K562 (cell line): ENCODE measurements at regions not wholly inside any gene's neighbourhood (a gene's known extent, or its start where the extent isn't known, plus 50 kb on each side); places are given as distances from the start of the nearest gene placed in this dataset.

Experiments used
- CBX3 ChIP-seq, 2 experiments: IDR thresholded peaks; 1 replicate in 1 of 2; 2 replicates in 1 of 2; pipeline ENCODE4 v1.6.1; 2012; ENCODE audit warnings: inconsistent platforms in 2 of 2, low read length in 2 of 2, borderline replicate concordance in 1 of 2, control low read depth in 1 of 2
- CXXC5 ChIP-seq: fragments of 250-450 bp; sonication (Bioruptor Pico); IDR thresholded peaks from 2 replicates; pipeline ENCODE4 v1.8.0; 2022; ENCODE audit warnings: inconsistent platforms, mild to moderate bottlenecking, moderate library complexity
- DDX20 ChIP-seq: fragments of 450-650 bp; IDR thresholded peaks from 2 replicates; pipeline ENCODE4 v1.6.1; 2016; ENCODE audit warnings: missing genetic modification characterization, low read depth, mild to moderate bottlenecking, missing compliant biosample characterization, moderate library complexity
- KLF1 ChIP-seq: fragments of 450-650 bp; IDR thresholded peaks from 2 replicates; pipeline ENCODE4 v1.6.1; 2016; ENCODE audit warnings: missing genetic modification characterization, missing compliant biosample characterization
- SMARCE1 ChIP-seq: fragments of 450-650 bp; IDR thresholded peaks from 2 replicates; pipeline ENCODE4 v1.7.1; 2016; ENCODE audit warnings: mild to moderate bottlenecking
- ZNF785 ChIP-seq: fragments of 250-450 bp; sonication (Bioruptor Pico); IDR thresholded peaks from 2 replicates; pipeline ENCODE4 v1.4.0; 2020; ENCODE audit warnings: mild to moderate bottlenecking
- TF ChIP-seq, protein P1 (sequence below): sonication (generic); formaldehyde crosslinking; IDR thresholded peaks from 2 replicates; pipeline ENCODE4 v1.8.0; 2023; ENCODE audit warnings: missing genetic modification reagents, mild to moderate bottlenecking, borderline replicate concordance
- TF ChIP-seq, protein P2 (sequence below): fragments of 250-450 bp; sonication (Bioruptor Pico); IDR thresholded peaks from 2 replicates; pipeline ENCODE4 v1.4.0; 2020
- TF ChIP-seq, protein P3 (sequence below), 2 experiments: fragments of 450-650 bp in 1 of 2; sonication (generic) in 1 of 2; formaldehyde crosslinking; conservative IDR thresholded peaks; 2 replicates each; pipeline versions ENCODE4 v1.4.0 to v1.8.1; 2020 to 2022; ENCODE audit warnings: mild to moderate bottlenecking in 1 of 2, missing genetic modification reagents in 1 of 2
- TF ChIP-seq, protein P4 (sequence below): fragments of 450-650 bp; IDR thresholded peaks from 2 replicates; pipeline ENCODE4 v1.6.1; 2017; ENCODE audit warnings: antibody characterized with exemption

DNA sequence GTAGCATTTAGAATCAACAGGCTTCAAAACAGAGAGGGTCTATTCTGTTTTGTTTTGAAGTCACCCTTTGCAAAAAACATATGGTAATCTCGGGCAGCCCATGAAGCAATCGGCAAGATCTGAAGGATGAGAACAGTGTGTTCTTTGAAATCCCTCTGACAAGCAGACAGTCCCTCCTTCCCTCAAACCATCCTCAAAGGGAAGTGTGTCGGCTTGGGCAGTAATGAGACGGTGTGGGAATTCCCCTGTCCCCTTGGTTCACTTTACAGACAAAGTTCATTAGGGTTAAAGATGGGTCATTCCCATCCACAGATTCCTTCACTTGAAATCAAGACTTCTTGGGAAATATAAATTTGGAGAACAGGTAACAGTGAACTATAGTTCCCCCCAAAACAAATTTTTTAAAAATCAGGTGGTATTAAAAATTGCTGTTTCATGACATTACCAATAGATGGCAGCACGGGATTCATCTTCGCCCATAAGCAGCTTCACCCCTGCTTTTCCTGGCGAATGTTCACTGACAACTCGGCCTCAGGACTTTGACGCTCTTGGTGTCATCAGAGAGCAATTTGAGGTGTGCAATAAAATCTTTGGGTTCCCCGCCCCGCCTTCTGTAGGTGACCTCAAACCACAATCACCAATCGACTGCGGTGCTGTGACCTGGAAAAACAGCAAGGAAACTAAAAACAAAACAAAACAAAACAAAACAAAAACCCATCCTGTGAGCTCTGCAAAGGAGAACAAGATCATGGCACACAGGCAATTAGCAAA, 159.3 kb upstream of the TNFAIP3 start (continued):
- no peak for TF ChIP-seq ZNF785 (CRISPR knock-in tag)
- TF ChIP-seq CXXC5: no peak; the same call in 1 of the 2 replicates
- TF ChIP-seq, protein P1, sequence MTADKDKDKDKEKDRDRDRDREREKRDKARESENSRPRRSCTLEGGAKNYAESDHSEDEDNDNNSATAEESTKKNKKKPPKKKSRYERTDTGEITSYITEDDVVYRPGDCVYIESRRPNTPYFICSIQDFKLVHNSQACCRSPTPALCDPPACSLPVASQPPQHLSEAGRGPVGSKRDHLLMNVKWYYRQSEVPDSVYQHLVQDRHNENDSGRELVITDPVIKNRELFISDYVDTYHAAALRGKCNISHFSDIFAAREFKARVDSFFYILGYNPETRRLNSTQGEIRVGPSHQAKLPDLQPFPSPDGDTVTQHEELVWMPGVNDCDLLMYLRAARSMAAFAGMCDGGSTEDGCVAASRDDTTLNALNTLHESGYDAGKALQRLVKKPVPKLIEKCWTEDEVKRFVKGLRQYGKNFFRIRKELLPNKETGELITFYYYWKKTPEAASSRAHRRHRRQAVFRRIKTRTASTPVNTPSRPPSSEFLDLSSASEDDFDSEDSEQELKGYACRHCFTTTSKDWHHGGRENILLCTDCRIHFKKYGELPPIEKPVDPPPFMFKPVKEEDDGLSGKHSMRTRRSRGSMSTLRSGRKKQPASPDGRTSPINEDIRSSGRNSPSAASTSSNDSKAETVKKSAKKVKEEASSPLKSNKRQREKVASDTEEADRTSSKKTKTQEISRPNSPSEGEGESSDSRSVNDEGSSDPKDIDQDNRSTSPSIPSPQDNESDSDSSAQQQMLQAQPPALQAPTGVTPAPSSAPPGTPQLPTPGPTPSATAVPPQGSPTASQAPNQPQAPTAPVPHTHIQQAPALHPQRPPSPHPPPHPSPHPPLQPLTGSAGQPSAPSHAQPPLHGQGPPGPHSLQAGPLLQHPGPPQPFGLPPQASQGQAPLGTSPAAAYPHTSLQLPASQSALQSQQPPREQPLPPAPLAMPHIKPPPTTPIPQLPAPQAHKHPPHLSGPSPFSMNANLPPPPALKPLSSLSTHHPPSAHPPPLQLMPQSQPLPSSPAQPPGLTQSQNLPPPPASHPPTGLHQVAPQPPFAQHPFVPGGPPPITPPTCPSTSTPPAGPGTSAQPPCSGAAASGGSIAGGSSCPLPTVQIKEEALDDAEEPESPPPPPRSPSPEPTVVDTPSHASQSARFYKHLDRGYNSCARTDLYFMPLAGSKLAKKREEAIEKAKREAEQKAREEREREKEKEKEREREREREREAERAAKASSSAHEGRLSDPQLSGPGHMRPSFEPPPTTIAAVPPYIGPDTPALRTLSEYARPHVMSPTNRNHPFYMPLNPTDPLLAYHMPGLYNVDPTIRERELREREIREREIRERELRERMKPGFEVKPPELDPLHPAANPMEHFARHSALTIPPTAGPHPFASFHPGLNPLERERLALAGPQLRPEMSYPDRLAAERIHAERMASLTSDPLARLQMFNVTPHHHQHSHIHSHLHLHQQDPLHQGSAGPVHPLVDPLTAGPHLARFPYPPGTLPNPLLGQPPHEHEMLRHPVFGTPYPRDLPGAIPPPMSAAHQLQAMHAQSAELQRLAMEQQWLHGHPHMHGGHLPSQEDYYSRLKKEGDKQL (CRISPR knock-in tag): no peak
- TF ChIP-seq, protein P2, sequence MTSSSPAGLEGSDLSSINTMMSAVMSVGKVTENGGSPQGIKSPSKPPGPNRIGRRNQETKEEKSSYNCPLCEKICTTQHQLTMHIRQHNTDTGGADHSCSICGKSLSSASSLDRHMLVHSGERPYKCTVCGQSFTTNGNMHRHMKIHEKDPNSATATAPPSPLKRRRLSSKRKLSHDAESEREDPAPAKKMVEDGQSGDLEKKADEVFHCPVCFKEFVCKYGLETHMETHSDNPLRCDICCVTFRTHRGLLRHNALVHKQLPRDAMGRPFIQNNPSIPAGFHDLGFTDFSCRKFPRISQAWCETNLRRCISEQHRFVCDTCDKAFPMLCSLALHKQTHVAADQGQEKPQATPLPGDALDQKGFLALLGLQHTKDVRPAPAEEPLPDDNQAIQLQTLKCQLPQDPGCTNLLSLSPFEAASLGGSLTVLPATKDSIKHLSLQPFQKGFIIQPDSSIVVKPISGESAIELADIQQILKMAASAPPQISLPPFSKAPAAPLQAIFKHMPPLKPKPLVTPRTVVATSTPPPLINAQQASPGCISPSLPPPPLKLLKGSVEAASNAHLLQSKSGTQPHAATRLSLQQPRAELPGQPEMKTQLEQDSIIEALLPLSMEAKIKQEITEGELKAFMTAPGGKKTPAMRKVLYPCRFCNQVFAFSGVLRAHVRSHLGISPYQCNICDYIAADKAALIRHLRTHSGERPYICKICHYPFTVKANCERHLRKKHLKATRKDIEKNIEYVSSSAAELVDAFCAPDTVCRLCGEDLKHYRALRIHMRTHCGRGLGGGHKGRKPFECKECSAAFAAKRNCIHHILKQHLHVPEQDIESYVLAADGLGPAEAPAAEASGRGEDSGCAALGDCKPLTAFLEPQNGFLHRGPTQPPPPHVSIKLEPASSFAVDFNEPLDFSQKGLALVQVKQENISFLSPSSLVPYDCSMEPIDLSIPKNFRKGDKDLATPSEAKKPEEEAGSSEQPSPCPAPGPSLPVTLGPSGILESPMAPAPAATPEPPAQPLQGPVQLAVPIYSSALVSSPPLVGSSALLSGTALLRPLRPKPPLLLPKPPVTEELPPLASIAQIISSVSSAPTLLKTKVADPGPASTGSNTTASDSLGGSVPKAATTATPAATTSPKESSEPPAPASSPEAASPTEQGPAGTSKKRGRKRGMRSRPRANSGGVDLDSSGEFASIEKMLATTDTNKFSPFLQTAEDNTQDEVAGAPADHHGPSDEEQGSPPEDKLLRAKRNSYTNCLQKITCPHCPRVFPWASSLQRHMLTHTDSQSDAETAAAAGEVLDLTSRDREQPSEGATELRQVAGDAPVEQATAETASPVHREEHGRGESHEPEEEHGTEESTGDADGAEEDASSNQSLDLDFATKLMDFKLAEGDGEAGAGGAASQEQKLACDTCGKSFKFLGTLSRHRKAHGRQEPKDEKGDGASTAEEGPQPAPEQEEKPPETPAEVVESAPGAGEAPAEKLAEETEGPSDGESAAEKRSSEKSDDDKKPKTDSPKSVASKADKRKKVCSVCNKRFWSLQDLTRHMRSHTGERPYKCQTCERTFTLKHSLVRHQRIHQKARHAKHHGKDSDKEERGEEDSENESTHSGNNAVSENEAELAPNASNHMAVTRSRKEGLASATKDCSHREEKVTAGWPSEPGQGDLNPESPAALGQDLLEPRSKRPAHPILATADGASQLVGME: peak; percentile 84; the same call in 1 of the 2 replicates
- TF ChIP-seq, protein P3, sequence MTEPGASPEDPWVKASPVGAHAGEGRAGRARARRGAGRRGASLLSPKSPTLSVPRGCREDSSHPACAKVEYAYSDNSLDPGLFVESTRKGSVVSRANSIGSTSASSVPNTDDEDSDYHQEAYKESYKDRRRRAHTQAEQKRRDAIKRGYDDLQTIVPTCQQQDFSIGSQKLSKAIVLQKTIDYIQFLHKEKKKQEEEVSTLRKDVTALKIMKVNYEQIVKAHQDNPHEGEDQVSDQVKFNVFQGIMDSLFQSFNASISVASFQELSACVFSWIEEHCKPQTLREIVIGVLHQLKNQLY (CRISPR knock-in tag; conservative IDR thresholded peaks at IDR 0.05): no peak
- no peak for TF ChIP-seq DDX20 (tag)
- TF ChIP-seq, protein P4, sequence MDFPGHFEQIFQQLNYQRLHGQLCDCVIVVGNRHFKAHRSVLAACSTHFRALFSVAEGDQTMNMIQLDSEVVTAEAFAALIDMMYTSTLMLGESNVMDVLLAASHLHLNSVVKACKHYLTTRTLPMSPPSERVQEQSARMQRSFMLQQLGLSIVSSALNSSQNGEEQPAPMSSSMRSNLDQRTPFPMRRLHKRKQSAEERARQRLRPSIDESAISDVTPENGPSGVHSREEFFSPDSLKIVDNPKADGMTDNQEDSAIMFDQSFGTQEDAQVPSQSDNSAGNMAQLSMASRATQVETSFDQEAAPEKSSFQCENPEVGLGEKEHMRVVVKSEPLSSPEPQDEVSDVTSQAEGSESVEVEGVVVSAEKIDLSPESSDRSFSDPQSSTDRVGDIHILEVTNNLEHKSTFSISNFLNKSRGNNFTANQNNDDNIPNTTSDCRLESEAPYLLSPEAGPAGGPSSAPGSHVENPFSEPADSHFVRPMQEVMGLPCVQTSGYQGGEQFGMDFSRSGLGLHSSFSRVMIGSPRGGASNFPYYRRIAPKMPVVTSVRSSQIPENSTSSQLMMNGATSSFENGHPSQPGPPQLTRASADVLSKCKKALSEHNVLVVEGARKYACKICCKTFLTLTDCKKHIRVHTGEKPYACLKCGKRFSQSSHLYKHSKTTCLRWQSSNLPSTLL: no peak
- no peak for TF ChIP-seq KLF1 (tag)
- peak in 1 of 2 experiments; percentile 27; a peak in 1 of 3 replicates for TF ChIP-seq CBX3 (IDR thresholded peaks at IDR 0.05; ENCODE audit: borderline replicate concordance in 1 of 2, low read length in 2 of 2)
- 0 out of 2 replicates have a peak, but pooled peaks have one; percentile 21 for TF ChIP-seq SMARCE1
